AG09309 (cell line): ENCODE measurements at regions not wholly inside any gene's neighbourhood (a gene's known extent, or its start where the extent isn't known, plus 50 kb on each side); places are given as distances from the start of the nearest gene placed in this dataset.

Source experiments
- DNase-seq: peaks from one replicate; pipeline ENCODE4 v3.0.0-alpha.2; 2010; ENCODE audit warnings: low read depth
- H3K4me3 ChIP-seq: 2 replicates; pipeline ENCODE4 v1.5.1; 2011; ENCODE audit warnings: mild to moderate bottlenecking, low read depth, low read length, moderate library complexity; ENCODE audit not compliant: control insufficient read depth
- CTCF ChIP-seq: IDR thresholded peaks from 2 replicates; pipeline ENCODE4 v1.5.1; 2011; ENCODE audit warnings: mild to moderate bottlenecking, low read depth, low read length, inconsistent platforms; ENCODE audit not compliant: insufficient read depth, control insufficient read depth; ENCODE audit errors: missing control alignments

- TF ChIP-seq CTCF, result no peak
- DNase-seq, result no peak
- H3K4me3 ChIP-seq, result no peak overlapping the region
These were observed 54.7 kb upstream of the ITPKB start for GRCh38 chr1:226793620-226794276.

GRCh38 chr1:226792368-226792767 is 53.3 kb upstream of the ITPKB start:
- no peak for DNase-seq
- H3K4me3 ChIP-seq, result no peak overlapping the region
- no peak for TF ChIP-seq CTCF

- DNase-seq, result no peak
- H3K4me3 ChIP-seq, result no peak overlapping the region
- TF ChIP-seq CTCF, result no peak
These were observed 51.6 kb upstream of the ITPKB start for GRCh38 chr1:226790545-226791181.

- H3K4me3 ChIP-seq, result no peak overlapping the region
- no peak for TF ChIP-seq CTCF
- DNase-seq, result no peak
These were observed 49.9 kb upstream of the ITPKB start for GRCh38 chr1:226788965-226789364.
